HG02870 (cell line): ENCODE measurements at regions not wholly inside any gene's neighbourhood (a gene's known extent, or its start where the extent isn't known, plus 50 kb on each side); places are given as distances from the start of the nearest gene placed in this dataset.

Experiments used
- ATAC-seq: cut with Tn5 transposase; IDR thresholded peaks from one replicate; pipeline ENCODE4 v1.9.1; 2021; ENCODE audit warnings: mild to moderate bottlenecking, moderate library complexity; ENCODE audit not compliant: unreplicated experiment

GRCh38 chr14:38101679-38102078 lies 106.0 kb upstream of the SSTR1 start:
- ATAC-seq, result no peak

DNA sequence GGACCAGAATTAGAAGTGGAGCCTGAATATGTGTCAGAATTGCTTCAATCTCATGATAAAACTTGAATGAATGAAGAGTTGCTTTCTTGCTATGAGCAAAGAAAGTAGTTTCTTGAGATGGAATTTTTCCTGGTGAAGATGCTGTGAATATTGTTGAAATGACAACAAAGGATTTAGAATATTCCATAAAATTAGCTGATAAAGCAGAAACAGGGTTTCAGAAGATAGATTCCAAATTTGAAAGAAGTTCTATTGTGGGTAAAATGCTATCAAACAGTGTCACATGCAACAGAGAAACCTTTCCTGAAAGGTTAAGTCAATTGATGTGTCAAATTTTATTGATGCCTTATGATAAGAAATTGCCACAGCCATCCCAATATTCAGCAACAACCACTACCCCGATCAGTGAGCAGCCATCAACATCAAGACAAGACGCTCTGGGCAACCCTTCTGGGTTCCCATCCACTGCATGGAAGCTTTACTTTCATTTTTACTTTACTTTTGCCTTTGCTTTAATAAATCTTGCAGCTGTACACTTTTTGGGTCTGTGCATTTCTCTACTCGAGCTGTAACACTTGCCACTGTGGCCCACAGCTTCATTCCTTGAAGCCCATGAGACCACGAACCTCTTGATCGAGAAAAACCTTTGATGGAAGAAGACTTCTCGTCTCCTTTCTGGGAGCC lies 104.0 kb upstream of the SSTR1 start:
- ATAC-seq, result no peak

DNA sequence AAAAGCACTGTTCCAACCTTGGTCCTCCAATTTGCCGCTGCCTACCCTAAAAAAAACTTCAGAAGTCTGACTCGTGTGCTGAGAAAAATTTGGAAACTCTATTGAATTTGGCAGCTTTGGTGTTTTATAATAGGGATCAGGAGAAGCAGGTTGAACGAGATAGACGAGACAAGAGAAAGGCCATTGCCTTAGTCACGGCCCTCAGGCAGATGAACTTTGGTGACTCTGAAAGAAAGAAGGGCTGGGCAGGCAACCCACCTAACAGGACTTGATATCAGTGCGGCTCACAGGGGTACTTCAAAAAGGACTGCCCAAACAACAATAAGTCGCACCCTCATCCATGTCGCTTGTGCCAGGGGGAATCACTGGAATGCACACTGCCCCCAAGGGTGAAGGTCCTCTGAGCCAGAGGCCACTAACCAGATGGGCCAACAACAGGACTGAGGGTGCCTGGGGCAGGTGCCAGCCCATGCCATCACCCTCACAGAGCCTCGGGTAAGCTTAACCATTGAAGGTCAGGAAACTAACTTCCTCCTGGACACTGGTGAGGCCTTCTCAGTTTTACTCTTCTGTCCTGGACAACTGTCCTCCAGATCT lies 102.5 kb upstream of the SSTR1 start:
- ATAC-seq, result no peak

- peak; percentile 96 for ATAC-seq
These were observed 100.5 kb upstream of the SSTR1 start for GRCh38 chr14:38107216-38107631.

DNA sequence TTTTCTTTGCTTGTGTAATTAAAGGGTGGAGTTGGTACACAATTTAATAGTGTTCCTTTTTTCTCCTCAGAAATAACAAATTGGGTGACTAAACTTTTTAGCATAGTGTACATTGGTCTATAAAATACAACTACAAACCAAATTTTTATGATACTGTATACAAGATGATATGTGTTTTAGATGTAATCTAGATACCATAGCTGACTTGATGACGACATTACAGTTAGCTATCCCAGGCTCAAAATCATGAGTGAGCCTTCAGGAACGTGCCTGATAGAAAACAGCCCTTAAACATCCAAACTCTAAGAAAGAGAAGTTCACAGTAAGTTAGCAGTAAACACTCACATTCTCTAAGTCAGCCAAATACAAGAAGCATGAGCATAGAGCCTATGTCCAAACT lies 99.0 kb upstream of the SSTR1 start:
- ATAC-seq, result no peak

- no peak for ATAC-seq
These were observed 97.4 kb upstream of the SSTR1 start for GRCh38 chr14:38110258-38110657.

GRCh38 chr14:38111046-38111445 lies 96.7 kb upstream of the SSTR1 start:
- no peak for ATAC-seq

- ATAC-seq, result no peak
These were observed 94.2 kb upstream of the SSTR1 start for GRCh38 chr14:38113546-38113945.

GRCh38 chr14:38116895-38117294 lies 90.8 kb upstream of the SSTR1 start:
- ATAC-seq, result no peak

GRCh38 chr14:38120109-38120508 lies 87.6 kb upstream of the SSTR1 start:
- no peak for ATAC-seq

GRCh38 chr14:38121320-38122020 lies 86.2 kb upstream of the SSTR1 start:
- ATAC-seq, result no peak

DNA sequence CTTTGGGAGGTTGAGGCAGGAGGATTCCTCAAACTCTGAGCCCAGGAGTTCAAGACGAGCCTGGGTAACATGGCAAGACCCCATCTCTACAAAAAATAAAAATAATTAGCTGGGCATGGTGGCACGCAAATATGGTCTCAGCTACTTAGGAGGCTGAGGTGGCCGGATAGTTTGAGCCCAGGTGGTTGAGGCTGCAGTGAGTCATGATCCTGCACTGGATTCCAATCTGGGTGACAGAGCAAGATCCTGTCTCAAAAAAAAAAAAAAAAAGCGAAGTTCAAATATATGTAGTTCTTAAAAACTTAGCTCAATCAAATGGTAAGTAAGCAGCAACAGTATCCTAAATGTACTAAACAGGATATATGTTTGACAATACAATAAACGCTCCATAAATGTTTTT lies 85.5 kb upstream of the SSTR1 start:
- no peak for ATAC-seq

DNA sequence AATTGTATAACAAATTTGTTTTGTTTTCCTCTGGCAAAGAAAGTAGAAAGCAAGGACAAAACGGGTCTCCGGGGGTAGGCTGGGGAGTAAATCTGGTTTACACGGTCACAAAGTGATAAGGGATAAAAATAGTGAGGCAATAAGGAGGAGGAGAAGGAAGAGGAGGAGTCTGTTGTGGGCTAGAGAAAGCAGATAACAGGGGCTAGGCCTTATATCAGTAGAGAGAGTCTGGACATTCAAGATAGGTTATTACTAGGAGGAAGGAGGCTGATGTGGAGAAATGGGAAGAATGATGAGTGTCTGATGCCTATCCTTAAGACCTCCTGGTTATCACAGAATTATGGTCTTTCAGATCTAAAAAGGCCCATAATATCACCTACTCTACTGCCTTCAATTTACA lies 83.2 kb upstream of the SSTR1 start:
- no peak for ATAC-seq

- ATAC-seq, result no peak
These were observed 82.1 kb upstream of the SSTR1 start for GRCh38 chr14:38125481-38126037.

GRCh38 chr14:38127356-38127755 lies 80.3 kb upstream of the SSTR1 start:
- no peak for ATAC-seq

- ATAC-seq, result no peak
These were observed 79.9 kb upstream of the SSTR1 start for GRCh38 chr14:38127784-38128183.

GRCh38 chr14:38128640-38129039 lies 79.1 kb upstream of the SSTR1 start:
- ATAC-seq, result no peak

DNA sequence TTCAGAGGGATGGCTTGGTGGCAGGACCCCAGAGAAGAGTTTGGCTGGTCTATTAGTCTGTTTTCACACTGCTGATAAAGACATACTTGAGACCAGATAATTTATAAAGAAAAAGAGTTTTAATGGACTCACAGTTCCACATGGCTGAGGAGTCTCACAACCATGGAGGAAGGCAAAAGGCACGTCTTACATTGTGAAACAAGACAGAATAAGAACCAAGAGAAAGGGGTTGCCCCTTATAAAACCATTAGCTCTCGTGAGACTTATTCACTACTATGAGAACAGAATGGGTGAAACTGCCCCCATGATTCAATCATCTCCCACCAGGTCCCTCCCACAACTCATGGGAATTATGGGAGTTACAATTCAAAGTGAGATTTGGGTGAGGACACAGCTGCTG lies 78.5 kb upstream of the SSTR1 start:
- ATAC-seq, result no peak

DNA sequence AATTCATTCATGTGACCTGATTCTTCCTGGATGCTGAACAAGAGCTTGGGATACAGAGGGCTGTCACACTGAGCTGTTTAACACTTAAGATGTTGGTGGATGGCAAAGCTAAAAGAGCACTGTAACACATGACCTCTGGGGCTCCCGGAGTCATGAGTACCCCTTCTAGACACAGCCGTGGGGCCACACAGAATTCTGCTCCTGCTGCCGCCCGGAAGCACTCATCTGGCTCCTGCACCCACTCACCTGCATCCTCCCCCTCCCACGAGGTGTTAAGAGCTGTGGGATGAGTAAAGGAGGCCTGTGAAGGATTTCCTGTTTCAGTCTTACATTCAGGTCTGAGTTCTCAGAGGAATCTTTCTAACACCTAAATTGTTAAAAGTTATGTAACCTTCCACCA lies 78.0 kb upstream of the SSTR1 start:
- no peak for ATAC-seq

- ATAC-seq, result no peak
These were observed 73.2 kb upstream of the SSTR1 start for GRCh38 chr14:38134416-38135030.

- ATAC-seq, result no peak
These were observed 72.4 kb upstream of the SSTR1 start for GRCh38 chr14:38135106-38135867.
